ENCODE measurements at regions not wholly inside any gene's neighbourhood (a gene's known extent, or its start where the extent isn't known, plus 50 kb on each side); places are given as distances from the start of the nearest gene placed in this dataset.

DNA sequence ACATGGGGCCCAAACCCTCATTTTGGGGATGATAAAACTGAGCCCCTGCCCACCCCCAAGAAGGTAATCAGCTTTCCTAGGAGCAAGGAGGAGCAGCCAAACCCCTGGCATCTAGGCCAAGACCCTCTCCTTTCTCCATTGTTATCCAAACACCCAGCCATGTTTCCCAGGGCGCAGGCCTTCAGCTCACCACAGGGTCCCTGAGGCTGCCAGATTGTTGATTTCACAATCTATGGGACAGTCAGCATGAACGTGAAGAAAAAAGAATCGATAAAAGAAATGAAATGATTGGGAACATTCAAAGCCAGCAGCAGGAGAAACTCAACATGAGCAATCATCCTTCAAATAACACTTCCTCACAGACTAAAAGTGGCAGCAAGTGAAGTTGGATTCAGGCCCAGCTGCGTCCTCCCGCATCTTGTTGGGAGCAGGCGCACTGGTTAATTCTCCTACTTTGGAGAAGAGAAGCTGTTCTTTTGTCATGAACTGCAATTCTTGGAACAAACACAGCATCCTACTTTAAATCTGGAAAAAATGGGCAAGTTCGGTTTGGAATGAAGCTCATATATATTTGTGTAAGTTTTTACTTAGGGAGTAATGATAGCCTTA lies 241.8 kb upstream of the PRDM1 start:
- TF ChIP-seq, protein P1, sequence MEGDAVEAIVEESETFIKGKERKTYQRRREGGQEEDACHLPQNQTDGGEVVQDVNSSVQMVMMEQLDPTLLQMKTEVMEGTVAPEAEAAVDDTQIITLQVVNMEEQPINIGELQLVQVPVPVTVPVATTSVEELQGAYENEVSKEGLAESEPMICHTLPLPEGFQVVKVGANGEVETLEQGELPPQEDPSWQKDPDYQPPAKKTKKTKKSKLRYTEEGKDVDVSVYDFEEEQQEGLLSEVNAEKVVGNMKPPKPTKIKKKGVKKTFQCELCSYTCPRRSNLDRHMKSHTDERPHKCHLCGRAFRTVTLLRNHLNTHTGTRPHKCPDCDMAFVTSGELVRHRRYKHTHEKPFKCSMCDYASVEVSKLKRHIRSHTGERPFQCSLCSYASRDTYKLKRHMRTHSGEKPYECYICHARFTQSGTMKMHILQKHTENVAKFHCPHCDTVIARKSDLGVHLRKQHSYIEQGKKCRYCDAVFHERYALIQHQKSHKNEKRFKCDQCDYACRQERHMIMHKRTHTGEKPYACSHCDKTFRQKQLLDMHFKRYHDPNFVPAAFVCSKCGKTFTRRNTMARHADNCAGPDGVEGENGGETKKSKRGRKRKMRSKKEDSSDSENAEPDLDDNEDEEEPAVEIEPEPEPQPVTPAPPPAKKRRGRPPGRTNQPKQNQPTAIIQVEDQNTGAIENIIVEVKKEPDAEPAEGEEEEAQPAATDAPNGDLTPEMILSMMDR (IDR thresholded peaks at IDR 0.05): no peak
- no peak for TF ChIP-seq POLR2A (IDR thresholded peaks at IDR 0.05)

Data from testis (tissue), 2 donors.